WTC11 (cell line): ENCODE measurements at regions not wholly inside any gene's neighbourhood (a gene's known extent, or its start where the extent isn't known, plus 50 kb on each side); places are given as distances from the start of the nearest gene placed in this dataset.

Experiments used
- ATAC-seq: fragments of 200-7000 bp; cut with Tn5 transposase; 2 replicates; pipeline ENCODE4 v1.10.0; 2021; ENCODE audit warnings: mild to moderate bottlenecking, moderate library complexity
- CTCF ChIA-PET: fragments of 300-600 bp; sonication (Branson Sonifier 250); formaldehyde crosslinking; loops from one replicate; lab custom pipeline; 2021; ENCODE audit warnings: antibody characterized with exemption; lab: Charles Lee
- POLR2A ChIA-PET: fragments of 350-600 bp; sonication (Branson Sonifier 250); formaldehyde crosslinking; loops from one replicate; lab custom pipeline; 2021; ENCODE audit warnings: antibody characterized with exemption; lab: Charles Lee
- DNase-seq: peaks from one replicate; pipeline ENCODE4 v3.0.0; 2021; ENCODE audit warnings: low spot score
- H3K27ac Mint-ChIP-seq: 2 replicates; pipeline ENCODE4 v1.8.0; 2021; ENCODE audit warnings: mixed read lengths
- H3K27me3 Mint-ChIP-seq: 2 replicates; pipeline ENCODE4 v1.8.0; 2021; ENCODE audit warnings: low read depth, mild to moderate bottlenecking, moderate library complexity, mixed read lengths
- H3K36me3 Mint-ChIP-seq: 2 replicates; pipeline ENCODE4 v1.8.0; 2021; ENCODE audit warnings: mixed read lengths
- H3K4me1 Mint-ChIP-seq: 2 replicates; pipeline ENCODE4 v1.8.0; 2022; ENCODE audit warnings: mixed read lengths
- H3K4me3 Mint-ChIP-seq: 2 replicates; pipeline ENCODE4 v1.8.0; 2021; ENCODE audit warnings: mild to moderate bottlenecking, moderate library complexity, mixed read lengths
- H3K9me3 Mint-ChIP-seq: 2 replicates; pipeline ENCODE4 v1.8.0; 2021; ENCODE audit warnings: mixed read lengths
- CBFB ChIP-seq: sonication (generic); formaldehyde crosslinking; IDR thresholded peaks from 2 replicates; pipeline ENCODE4 v1.8.1; 2022; ENCODE audit warnings: mild to moderate bottlenecking, low read depth, missing genetic modification reagents
- GRHL2 ChIP-seq: fragments of 250-450 bp; sonication (Bioruptor Pico); IDR thresholded peaks from 2 replicates; pipeline ENCODE4 v1.8.0; 2022; ENCODE audit warnings: mild to moderate bottlenecking, moderate library complexity; ENCODE audit not compliant: insufficient replicate concordance, severe bottlenecking
- HMGXB4 ChIP-seq: sonication (generic); formaldehyde crosslinking; IDR thresholded peaks from 2 replicates; pipeline ENCODE4 v1.8.1; 2023; ENCODE audit warnings: mild to moderate bottlenecking, moderate library complexity, missing genetic modification reagents
- IRF2 ChIP-seq: sonication (generic); formaldehyde crosslinking; IDR thresholded peaks from 2 replicates; pipeline ENCODE4 v1.8.0; 2022; ENCODE audit warnings: low read depth, missing genetic modification reagents, borderline replicate concordance
- MXD4 ChIP-seq: fragments of 250-450 bp; sonication (Bioruptor Pico); IDR thresholded peaks from 2 replicates; pipeline ENCODE4 v1.8.0; 2021; ENCODE audit warnings: mild to moderate bottlenecking, moderate library complexity, borderline replicate concordance
- NFATC4 ChIP-seq: fragments of 250-450 bp; sonication (Bioruptor Pico); IDR thresholded peaks from 2 replicates; pipeline ENCODE4 v1.9.0; 2021; ENCODE audit warnings: mild to moderate bottlenecking
- NFYB ChIP-seq: sonication (generic); formaldehyde crosslinking; conservative IDR thresholded peaks from 2 replicates; pipeline ENCODE4 v1.8.0; 2022; ENCODE audit warnings: low read depth, missing genetic modification reagents
- NR1H2 ChIP-seq: sonication (generic); formaldehyde crosslinking; IDR thresholded peaks from 2 replicates; pipeline ENCODE4 v1.9.0; 2021; ENCODE audit warnings: mild to moderate bottlenecking, moderate library complexity, missing genetic modification reagents
- OVOL2 ChIP-seq: fragments of 250-450 bp; sonication (Bioruptor Pico); IDR thresholded peaks from 2 replicates; pipeline ENCODE4 v1.9.0; 2021; ENCODE audit warnings: mild to moderate bottlenecking, borderline replicate concordance
- SMAD4 ChIP-seq: sonication (generic); formaldehyde crosslinking; IDR thresholded peaks from 2 replicates; pipeline ENCODE4 v1.8.0; 2022; ENCODE audit warnings: mild to moderate bottlenecking, missing genetic modification reagents
- TEAD4 ChIP-seq: sonication (generic); formaldehyde crosslinking; IDR thresholded peaks from 2 replicates; pipeline ENCODE4 v1.8.0; 2022; ENCODE audit warnings: mild to moderate bottlenecking, missing genetic modification reagents
- USF2 ChIP-seq: sonication (generic); formaldehyde crosslinking; IDR thresholded peaks from 2 replicates; pipeline ENCODE4 v1.8.1; 2023; ENCODE audit warnings: mild to moderate bottlenecking, missing genetic modification reagents, moderate library complexity
- ZBTB43 ChIP-seq: sonication (generic); formaldehyde crosslinking; IDR thresholded peaks from 2 replicates; pipeline ENCODE4 v1.8.1; 2023; ENCODE audit warnings: mild to moderate bottlenecking, missing genetic modification reagents
- ZNF532 ChIP-seq: fragments of 250-450 bp; sonication (Bioruptor Pico); IDR thresholded peaks from 2 replicates; pipeline ENCODE4 v1.9.0; 2021; ENCODE audit warnings: mild to moderate bottlenecking, borderline replicate concordance
- ZNF671 ChIP-seq: fragments of 250-450 bp; sonication (Bioruptor Pico); IDR thresholded peaks from 2 replicates; pipeline ENCODE4 v1.8.0; 2021; ENCODE audit warnings: mild to moderate bottlenecking
- TF ChIP-seq, protein P1 (sequence below): sonication (generic); formaldehyde crosslinking; IDR thresholded peaks from 2 replicates; pipeline ENCODE4 v1.8.1; 2022; ENCODE audit warnings: mild to moderate bottlenecking, missing genetic modification reagents, moderate library complexity, borderline replicate concordance
- TF ChIP-seq, protein P2 (sequence below): sonication (generic); formaldehyde crosslinking; IDR thresholded peaks from 2 replicates; pipeline ENCODE4 v1.8.1; 2022; ENCODE audit warnings: mild to moderate bottlenecking, moderate library complexity, missing genetic modification reagents
- TF ChIP-seq, protein P3 (sequence below): sonication (generic); formaldehyde crosslinking; IDR thresholded peaks from 2 replicates; pipeline ENCODE4 v1.8.0; 2022; ENCODE audit warnings: mild to moderate bottlenecking, missing genetic modification reagents

DNA sequence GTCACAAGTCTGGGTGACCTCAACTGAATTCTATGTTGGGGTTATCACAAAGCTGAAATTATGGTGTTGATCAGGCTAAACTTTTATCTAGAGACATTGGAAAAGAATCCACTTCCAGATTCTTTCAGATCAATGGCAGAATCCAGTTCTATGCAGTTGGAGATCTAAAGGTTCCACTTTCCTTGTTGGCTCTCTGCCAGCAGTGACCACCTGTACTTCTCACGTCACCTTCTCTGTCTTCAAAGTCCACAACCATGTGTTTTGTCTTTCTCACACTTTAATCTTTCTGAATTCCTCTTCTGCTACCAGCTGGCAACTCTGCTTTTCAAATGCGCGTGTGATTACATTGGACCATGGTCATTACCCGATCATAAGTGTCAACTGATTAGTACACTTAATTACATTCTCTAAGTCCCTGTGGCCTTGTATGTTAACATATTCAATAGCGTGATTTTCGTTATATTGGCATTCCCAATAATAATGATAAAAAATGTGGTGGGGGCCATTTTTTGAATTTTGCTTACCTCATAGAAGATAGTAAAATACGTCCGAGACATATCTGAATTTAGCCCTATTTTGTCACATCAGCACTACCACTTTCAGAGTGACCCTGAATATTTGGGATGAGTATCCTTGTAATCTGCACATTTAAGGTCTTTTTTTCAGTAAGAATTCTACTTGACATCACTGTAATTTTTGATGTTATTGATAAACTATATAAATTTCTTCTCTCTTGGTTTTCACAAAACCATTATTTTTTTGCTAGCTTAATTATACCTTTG is 73.7 kb upstream of the PRDM9 start:
- no peak for DNase-seq
- H3K36me3 Mint-ChIP-seq: peaks cover 8% of the 10 kb centered on the region

More for the DNA sequence above, 73.7 kb upstream of the PRDM9 start:
- ChIA-PET CTCF (no interaction called here), POLR2A (no interaction called here)
- Mint-ChIP-seq H3K4me1 (no peaks in the 10 kb centered on the region), H3K9me3 (peaks cover 17% of the 10 kb centered on the region), H3K27ac (no peak overlapping the region), H3K4me3 (no peak overlapping the region), H3K27me3 (no peaks in the 10 kb centered on the region)
- no peak for ATAC-seq
- TF ChIP-seq, protein P1, sequence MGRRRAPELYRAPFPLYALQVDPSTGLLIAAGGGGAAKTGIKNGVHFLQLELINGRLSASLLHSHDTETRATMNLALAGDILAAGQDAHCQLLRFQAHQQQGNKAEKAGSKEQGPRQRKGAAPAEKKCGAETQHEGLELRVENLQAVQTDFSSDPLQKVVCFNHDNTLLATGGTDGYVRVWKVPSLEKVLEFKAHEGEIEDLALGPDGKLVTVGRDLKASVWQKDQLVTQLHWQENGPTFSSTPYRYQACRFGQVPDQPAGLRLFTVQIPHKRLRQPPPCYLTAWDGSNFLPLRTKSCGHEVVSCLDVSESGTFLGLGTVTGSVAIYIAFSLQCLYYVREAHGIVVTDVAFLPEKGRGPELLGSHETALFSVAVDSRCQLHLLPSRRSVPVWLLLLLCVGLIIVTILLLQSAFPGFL (CRISPR knock-in tag): no peak
- no peak for TF ChIP-seq OVOL2 (CRISPR knock-in tag)
- no peak for TF ChIP-seq TEAD4 (CRISPR knock-in tag)
- TF ChIP-seq IRF2 (CRISPR knock-in tag): no peak
- no peak for TF ChIP-seq ZNF671 (CRISPR knock-in tag)
- no peak for TF ChIP-seq ZNF532 (CRISPR knock-in tag)
- TF ChIP-seq, protein P2, sequence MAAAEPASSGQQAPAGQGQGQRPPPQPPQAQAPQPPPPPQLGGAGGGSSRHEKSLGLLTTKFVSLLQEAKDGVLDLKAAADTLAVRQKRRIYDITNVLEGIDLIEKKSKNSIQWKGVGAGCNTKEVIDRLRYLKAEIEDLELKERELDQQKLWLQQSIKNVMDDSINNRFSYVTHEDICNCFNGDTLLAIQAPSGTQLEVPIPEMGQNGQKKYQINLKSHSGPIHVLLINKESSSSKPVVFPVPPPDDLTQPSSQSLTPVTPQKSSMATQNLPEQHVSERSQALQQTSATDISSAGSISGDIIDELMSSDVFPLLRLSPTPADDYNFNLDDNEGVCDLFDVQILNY (CRISPR knock-in tag): no peak
- TF ChIP-seq NFYB (CRISPR knock-in tag): no peak
- no peak for TF ChIP-seq MXD4 (CRISPR knock-in tag)
- no peak for TF ChIP-seq GRHL2 (CRISPR knock-in tag)
- no peak for TF ChIP-seq ZBTB43
- no peak for TF ChIP-seq SMAD4
- TF ChIP-seq, protein P3, sequence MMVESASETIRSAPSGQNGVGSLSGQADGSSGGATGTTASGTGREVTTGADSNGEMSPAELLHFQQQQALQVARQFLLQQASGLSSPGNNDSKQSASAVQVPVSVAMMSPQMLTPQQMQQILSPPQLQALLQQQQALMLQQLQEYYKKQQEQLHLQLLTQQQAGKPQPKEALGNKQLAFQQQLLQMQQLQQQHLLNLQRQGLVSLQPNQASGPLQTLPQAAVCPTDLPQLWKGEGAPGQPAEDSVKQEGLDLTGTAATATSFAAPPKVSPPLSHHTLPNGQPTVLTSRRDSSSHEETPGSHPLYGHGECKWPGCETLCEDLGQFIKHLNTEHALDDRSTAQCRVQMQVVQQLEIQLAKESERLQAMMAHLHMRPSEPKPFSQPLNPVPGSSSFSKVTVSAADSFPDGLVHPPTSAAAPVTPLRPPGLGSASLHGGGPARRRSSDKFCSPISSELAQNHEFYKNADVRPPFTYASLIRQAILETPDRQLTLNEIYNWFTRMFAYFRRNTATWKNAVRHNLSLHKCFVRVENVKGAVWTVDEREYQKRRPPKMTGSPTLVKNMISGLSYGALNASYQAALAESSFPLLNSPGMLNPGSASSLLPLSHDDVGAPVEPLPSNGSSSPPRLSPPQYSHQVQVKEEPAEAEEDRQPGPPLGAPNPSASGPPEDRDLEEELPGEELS (CRISPR knock-in tag): no peak
- TF ChIP-seq CBFB (CRISPR knock-in tag): no peak
- no peak for TF ChIP-seq NR1H2 (CRISPR knock-in tag)
- no peak for TF ChIP-seq HMGXB4 (CRISPR knock-in tag)
- no peak for TF ChIP-seq NFATC4 (CRISPR knock-in tag)
- no peak for TF ChIP-seq USF2
